ENCODE measurements at regions not wholly inside any gene's neighbourhood (a gene's known extent, or its start where the extent isn't known, plus 50 kb on each side); places are given as distances from the start of the nearest gene placed in this dataset.
A peak's percentile ranks its signal among the peaks of the same experiment; 100 is the strongest.

- peak; percentile 4 for DNase-seq (ENCODE audit: low read depth)
These were observed 53.9 kb upstream of the KIAA1210 start for GRCh38 chrX:119181491-119181890.

GRCh38 chrX:119186194-119186593, 49.9 kb upstream of the PGRMC1 start:
- no peak for DNase-seq (ENCODE audit: low read depth)
